ENCODE measurements at regions not wholly inside any gene's neighbourhood (a gene's known extent, or its start where the extent isn't known, plus 50 kb on each side); places are given as distances from the start of the nearest gene placed in this dataset.
A peak's percentile ranks its signal among the peaks of the same experiment; 100 is the strongest.

DNA sequence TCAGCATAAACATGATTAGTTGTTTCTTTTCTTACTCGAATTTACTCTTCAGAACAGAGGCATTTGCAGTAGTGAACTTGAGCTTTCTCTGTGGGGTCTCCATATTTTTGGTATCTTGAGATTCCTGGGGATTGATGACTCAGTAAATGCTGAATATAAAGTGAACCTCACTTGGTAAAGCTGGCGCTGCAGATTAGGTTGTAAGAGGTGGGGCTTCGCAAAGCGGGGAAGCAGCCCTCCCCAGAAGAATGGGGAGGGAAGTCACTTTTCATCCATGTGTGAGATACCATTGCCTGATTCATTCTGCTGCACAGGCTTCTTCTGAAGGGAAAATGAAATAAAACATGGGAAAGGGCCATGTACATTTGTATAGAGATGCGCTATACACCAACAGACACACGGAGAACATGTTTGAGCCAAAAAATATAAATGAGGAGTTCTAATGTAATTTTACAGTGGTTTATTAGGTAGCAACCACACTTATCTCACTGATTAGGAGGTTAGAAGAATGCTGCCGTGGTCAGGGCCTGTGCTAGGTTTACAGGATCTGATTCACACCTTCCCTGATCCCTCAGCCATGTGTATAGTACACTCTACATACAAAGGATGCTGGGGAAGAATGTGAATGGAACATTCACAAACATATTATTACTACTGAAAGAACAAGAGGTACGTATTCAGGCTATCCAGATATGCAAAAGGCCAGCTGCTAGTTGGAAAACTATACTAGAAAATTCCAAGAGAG, 63.5 kb downstream of the DNTTIP2 start:
- no peak for DNase-seq

- no peak for DNase-seq
Observed at GRCh38 chr1:93814795-93815340, 64.1 kb downstream of the DNTTIP2 start.

GRCh38 chr1:93814059-93814794, 64.8 kb downstream of the DNTTIP2 start:
- peak; percentile 70 to 77 for DNase-seq

DNA sequence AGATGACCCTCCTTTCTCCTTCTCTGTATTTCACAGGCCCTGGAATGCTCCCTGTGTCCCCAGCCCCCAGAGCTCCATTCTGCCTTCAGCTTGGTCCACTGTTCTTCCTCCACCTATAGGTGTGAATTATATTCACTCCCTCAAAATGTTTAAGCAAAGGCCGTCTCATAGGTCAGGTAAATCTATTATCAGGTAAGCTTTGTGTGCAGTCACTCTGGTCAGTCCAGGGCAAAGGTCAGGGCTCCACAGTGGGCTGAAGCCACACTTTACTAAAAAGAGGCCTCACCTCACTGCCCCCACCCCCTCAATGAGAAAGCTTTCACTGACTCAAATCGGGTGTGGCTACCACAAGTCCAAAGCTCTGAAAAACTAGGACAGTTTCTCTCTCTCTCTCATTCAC, 65.9 kb downstream of the DNTTIP2 start:
- no peak for DNase-seq

DNA sequence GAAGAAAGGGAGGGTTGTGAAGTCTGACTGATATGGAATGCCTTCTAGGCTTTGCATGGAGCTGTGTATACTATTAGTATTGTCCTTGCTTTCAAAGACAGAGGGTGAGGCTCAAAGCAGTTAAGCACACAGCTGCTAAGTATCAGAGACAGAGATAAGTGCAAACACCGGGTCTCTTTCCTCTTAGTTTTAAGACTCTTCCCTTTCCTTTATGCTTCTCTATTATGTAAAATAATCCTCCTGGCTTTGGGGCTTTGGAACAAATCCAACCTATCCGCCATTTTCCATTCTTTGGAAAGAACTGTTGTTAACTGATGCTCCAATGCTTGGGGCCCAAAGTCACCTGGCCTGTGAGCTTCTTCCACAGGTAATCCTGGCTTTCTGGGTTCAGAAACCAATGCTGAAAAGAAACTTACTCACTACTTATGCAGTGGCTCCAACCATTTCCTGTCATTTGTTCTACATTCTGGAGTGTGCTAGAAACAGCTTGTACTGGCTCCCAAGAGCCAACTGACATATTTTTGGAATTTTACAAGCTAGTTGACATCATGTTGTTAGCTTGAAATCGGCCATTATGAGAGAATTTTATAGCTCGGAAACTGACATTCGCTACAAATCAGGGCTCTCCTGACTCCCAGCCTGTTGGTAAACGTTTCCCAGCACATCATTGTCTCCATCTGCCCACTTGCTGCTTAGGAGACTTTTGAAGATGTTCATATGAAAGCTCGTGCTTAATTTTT, 67.5 kb downstream of the DNTTIP2 start:
- peak; percentile 67 to 81 for DNase-seq

DNA sequence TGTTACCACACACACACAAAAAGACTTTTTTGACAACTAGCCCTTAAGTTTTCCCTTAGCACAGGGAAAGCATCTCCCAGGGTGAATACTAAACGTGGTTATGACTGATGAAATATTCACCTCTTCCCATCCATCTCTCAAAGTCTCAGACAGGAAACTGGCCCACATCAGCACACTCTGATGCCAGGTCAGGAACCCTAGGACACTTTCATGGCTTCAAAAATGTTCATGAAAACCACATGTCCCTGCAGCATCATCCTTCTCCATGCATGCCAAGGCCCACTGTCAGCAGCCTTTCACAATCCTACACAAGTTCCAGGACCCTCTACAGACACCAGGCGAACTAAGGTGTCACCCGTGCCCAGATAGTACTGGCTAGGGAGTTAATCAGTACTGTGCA, 68.7 kb downstream of the DNTTIP2 start:
- DNase-seq = no peak

GRCh38 chr1:93808871-93809270, 70.1 kb downstream of the DNTTIP2 start:
- peak; percentile 44 to 70 for DNase-seq

DNA sequence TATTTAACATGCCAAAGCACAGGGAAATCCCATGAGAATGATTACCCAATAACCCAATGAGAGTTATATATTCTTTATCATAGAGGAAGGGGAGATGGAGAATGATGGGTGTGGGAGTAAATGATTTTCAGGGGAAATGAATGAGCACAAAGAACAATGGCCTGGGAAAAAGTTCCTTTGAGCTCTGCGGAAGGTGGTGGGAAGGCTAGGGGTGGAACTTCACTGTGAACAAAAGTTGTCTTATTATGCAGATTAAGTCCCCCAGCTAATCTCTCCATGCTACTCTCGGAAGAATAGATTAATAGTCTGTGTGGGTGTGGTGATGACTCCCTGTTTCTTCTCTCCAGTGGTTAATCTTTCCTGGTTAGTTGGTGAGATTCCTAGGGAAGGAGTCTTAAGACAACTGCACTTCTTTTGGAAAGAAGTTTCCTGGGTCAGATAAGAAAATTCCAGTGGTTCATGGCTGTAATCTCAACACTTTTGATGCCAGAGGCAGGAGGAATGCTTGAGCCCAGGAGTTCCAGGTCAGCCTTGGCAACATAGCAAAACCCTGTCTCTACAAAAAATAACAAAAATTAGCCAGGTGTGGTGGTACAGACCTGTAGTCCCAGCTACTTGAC, 71.6 kb downstream of the DNTTIP2 start:
- no peak for DNase-seq

DNA sequence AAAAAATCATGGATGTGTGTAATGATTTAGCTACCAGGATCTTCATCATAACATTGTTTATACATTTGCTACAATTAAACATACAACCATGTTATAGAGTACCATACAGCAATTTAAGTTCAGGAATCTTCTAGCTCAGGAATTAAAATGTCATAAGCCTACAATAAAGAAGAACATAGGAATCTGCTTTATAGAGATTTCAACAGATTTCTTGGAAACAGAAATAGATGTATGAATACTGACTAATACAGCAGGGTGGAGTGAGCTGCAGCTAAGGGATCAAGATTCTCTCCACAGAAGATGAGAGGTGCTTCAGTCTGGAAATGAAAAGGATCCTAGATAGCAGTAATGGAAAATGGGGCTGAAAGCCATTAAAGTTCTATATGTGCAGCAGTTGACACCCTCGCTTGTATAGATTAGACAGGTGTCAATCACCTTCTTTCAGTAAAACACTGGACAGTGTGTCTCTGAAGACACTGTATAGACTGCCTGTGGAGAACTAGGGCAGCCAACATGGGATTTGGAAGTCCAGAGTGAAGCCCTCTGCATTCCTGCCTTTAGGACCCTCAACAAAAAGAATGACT, 73.9 kb downstream of the DNTTIP2 start:
- DNase-seq = no peak

- DNase-seq = no peak
Observed at GRCh38 chr1:93804412-93804811, 74.6 kb downstream of the DNTTIP2 start.

GRCh38 chr1:93801471-93801870, 77.5 kb downstream of the DNTTIP2 start:
- DNase-seq = no peak

DNA sequence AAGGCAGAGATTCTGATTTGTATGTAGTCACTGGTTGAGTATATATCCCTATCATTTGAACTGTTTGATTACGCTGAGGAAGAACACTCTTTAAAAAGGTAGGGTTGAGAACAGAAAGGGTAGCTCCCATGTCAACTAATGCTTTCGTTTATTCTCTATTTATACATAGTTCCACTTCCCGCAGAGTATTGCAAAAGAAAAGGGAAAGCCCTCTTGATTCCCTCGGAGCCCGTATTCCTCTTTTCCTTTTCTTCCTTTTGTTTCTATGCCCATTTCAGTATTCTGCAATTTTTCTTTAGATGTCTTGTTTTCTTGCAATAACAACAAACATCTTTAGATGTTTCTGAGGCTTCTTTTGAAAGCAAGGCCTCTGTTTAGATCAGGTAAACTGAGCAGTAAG, 78.2 kb downstream of the DNTTIP2 start:
- no peak for DNase-seq

DNA sequence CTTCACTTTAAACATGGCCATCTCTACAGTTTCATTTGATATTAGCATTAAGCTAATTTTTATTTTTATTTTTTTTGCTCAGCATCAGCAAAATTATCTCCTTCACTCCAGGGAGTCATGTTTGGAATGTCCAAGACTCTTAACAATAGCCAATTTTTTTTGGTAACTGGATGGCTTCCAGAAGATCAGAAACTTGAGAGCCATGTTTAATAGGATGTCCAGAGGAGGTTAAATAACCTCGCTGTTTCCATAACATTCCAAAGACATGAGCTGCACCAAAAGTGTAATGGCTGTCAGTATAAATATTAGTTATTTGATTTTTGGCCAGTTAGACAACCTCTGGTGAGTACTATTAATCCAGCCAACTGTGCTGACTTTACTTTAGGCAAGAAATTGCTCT, 80.7 kb downstream of the DNTTIP2 start:
- no peak for DNase-seq

DNA sequence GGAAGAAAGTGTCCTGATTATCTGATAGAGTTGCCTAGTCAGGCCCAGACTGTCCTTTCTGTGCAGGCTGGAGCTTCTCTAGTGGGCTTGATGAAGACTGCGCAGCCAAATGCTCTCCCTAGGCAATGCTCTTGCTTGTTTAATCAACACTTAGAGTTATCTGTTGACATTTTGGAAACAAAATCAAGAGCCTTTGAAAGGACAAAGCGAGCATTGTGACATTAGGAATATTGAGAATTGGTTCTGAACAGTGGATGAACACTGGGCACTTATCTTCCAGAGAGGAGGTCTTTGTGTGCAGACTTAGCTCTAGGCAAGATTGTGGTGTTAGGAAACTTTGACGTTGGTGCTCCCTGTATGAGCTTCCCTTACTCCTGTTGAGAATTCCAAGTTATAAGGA, 94.5 kb downstream of the DNTTIP2 start:
- no peak for DNase-seq

GRCh38 chr1:93783876-93784275, 95.1 kb downstream of the DNTTIP2 start:
- no peak for DNase-seq

DNA sequence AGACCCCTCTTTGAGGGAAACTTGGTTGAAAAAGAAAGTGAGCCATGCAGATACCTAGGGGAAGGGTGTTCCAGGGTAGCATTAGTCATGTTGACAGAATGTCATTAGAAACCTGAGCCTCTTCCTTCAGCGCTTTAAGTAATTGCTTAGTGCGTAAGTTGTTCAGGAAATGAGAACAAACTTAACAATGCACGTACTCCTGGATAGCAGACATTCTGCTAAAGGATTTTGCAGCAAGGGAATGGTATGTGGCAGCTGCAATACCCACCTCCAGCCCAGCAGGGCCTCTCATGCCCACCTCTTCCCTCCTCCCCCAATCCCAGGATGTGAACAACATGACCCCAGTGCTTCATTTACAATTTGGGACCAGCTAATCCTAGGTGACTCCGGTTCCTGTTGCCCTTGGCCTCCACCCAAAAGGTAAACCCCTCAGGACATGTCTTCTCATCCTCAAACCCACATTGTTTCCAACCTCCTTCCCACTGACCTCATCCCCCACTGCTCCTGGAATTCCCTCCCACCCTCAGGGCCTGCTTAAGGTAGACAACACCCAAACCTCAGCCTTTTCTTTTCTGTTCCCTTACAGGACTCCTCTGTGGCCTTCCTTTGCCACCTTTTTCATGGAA, 98.0 kb upstream of the BCAR3 start:
- DNase-seq = no peak

GRCh38 chr1:93778457-93778856, 96.8 kb upstream of the BCAR3 start:
- DNase-seq = no peak

GRCh38 chr1:93777255-93777654, 95.6 kb upstream of the BCAR3 start:
- no peak for DNase-seq

- no peak for DNase-seq
Observed at GRCh38 chr1:93776728-93777127, 95.1 kb upstream of the BCAR3 start.

DNA sequence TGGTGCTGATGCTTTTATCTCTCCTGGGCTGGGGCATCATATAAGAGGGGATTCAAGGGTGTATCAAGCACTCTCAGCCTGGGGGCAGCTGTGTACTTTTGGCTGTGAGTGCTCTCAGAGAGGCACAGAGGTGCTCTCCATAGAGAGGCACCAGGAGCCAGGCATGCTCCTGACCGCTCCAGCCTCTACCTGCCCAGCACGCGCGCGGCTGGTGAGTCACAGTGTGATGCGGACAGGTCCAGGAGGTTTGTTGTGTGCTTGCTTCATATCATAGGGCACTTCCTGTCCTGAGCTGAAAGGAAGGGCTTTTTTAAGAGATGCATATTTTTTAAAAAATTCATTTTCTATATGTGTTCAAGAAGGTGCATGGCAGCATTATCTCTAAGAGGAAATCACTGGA, 93.6 kb upstream of the BCAR3 start:
- DNase-seq = no peak

DNA sequence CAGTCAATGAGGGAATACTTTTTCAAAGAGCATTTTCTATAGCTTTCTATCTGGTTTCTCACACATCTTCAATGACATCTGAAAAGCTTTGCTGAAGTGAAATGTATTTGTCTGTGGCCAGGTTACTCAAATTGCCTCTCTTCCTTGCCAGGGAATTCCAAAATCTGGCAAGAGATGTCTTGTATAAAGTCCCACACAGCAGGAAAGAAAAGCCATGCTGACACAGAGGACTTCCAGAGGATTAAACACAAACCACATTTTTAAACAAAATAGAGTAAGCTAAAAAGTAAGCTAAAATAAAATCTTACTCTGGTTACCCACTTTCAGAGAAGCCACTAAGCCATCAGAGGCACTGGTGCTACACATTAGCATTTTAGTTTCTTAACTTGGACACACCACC, 93.1 kb upstream of the BCAR3 start:
- DNase-seq = no peak
